ENCODE measurements at regions not wholly inside any gene's neighbourhood (a gene's known extent, or its start where the extent isn't known, plus 50 kb on each side); places are given as distances from the start of the nearest gene placed in this dataset.

- H3K9me3 ChIP-seq (ENCODE audit: control insufficient read depth, insufficient read depth, low read length) = peaks cover 6% of the 10 kb centered on the region
- peaks cover 17% of the 10 kb centered on the region for H3K27me3 ChIP-seq (ENCODE audit: control insufficient read depth, insufficient read depth, low read length)
- ATAC-seq (ENCODE audit: low read depth) (no peak), DNase-seq (no peak)
- no peak overlapping the region for H3K9ac ChIP-seq (ENCODE audit: low read depth, low read length)
- H2BK20ac ChIP-seq (ENCODE audit: low read depth, low read length) = no peak overlapping the region
- H4K5ac ChIP-seq (ENCODE audit: low read depth, low read length) = no peak overlapping the region
- H3K18ac ChIP-seq (ENCODE audit: low read depth, low read length) = no peak overlapping the region
- H3K14ac ChIP-seq (replicated peaks; ENCODE audit: low read depth, low read length) = no peak overlapping the region
- H3K4me3 ChIP-seq (ENCODE audit: insufficient read depth, low read depth, low read length) = no peak overlapping the region
- in situ Hi-C loops (cut with MboI; ENCODE audit: low sequenced_read_pairs) = no loop called here
- intact Hi-C loops (cut with micrococcal nuclease) = no loop called here
- no peak overlapping the region for H4K8ac ChIP-seq (ENCODE audit: low read depth in 2 of 2, low read length in 2 of 2)
- dilution Hi-C loops (cut with HindIII; ENCODE audit: low sequenced_read_pairs, unreplicated experiment) = no loop called here
- ChIA-PET POLR2A (ENCODE audit: unreplicated experiment) (no interaction called here), CTCF (no interaction called here)
- no peak overlapping the region for H2AK9ac ChIP-seq (replicated peaks; ENCODE audit: low read depth, low read length, poor library complexity)
- no peak overlapping the region for H2AFZ ChIP-seq (replicated peaks; ENCODE audit: low read length, poor library complexity)
- no TSS peak for BruUV-seq (replicated peaks)
- no peak for TF ChIP-seq CTCF (conservative IDR thresholded peaks at IDR 0.05; ENCODE audit: low read depth, low read length)
- TF ChIP-seq BHLHE40 (IDR thresholded peaks at IDR 0.05; ENCODE audit: low read depth, low read length) = no peak
- no peak for TF ChIP-seq MXI1 (IDR thresholded peaks at IDR 0.05; ENCODE audit: borderline replicate concordance, low read depth, low read length)
- TF ChIP-seq MAFK (IDR thresholded peaks at IDR 0.05; ENCODE audit: low read depth, low read length) = no peak
- TF ChIP-seq CHD1 (IDR thresholded peaks at IDR 0.05; ENCODE audit: low read depth, low read length) = no peak
- no peak for TF ChIP-seq RFX5 (IDR thresholded peaks at IDR 0.05; ENCODE audit: low read depth, low read length)
- TF ChIP-seq SMC3 (IDR thresholded peaks at IDR 0.05; ENCODE audit: low read depth, low read length) = no peak
- TF ChIP-seq FOS (IDR thresholded peaks at IDR 0.05; ENCODE audit: low read depth, low read length) = no peak
- TF ChIP-seq CEBPB (IDR thresholded peaks at IDR 0.05; ENCODE audit: low read depth, low read length) = no peak
- no peak for TF ChIP-seq MAZ (IDR thresholded peaks at IDR 0.05; ENCODE audit: borderline replicate concordance, low read depth, low read length)
- TF ChIP-seq, protein P1, sequence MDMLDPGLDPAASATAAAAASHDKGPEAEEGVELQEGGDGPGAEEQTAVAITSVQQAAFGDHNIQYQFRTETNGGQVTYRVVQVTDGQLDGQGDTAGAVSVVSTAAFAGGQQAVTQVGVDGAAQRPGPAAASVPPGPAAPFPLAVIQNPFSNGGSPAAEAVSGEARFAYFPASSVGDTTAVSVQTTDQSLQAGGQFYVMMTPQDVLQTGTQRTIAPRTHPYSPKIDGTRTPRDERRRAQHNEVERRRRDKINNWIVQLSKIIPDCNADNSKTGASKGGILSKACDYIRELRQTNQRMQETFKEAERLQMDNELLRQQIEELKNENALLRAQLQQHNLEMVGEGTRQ (IDR thresholded peaks at IDR 0.05; ENCODE audit: low read depth, low read length) = no peak
- no peak for TF ChIP-seq RAD21 (IDR thresholded peaks at IDR 0.05; ENCODE audit: low read length)
- no peak for TF ChIP-seq ELK1 (IDR thresholded peaks at IDR 0.05; ENCODE audit: borderline replicate concordance, low read depth, low read length)
- no peak for TF ChIP-seq NFE2L2 (IDR thresholded peaks at IDR 0.05; ENCODE audit: low read depth, low read length)
- H3K27ac ChIP-seq (ENCODE audit: insufficient read depth, low read length) = no peak overlapping the region
- H3K36me3 ChIP-seq (ENCODE audit: control insufficient read depth, insufficient read depth, low read length) = no peaks in the 10 kb centered on the region
- H4K20me1 ChIP-seq (ENCODE audit: insufficient read depth, low read length) = no peaks in the 10 kb centered on the region
- no peak overlapping the region for H2BK5ac ChIP-seq (ENCODE audit: low read depth, low read length, poor library complexity, severe bottlenecking)
- WGBS, 2 experiments (ENCODE audit: extremely low coverage in 2 of 2, insufficient read length in 1 of 2) = 81% methylated on average over 13 of the region's 23 CpGs; no CpG with 5 or more reads in 1 of the 2 experiments
- H3K79me1 ChIP-seq (ENCODE audit: low read depth in 1 of 2, low read length in 2 of 2) = no peaks in the 10 kb centered on the region
- no peaks in the 10 kb centered on the region for H3K9me1 ChIP-seq (ENCODE audit: insufficient read depth, low read length)
- H4K91ac ChIP-seq (ENCODE audit: insufficient read depth, low read depth, low read length) = no peak overlapping the region
- H3K4ac ChIP-seq (ENCODE audit: low read depth, low read length) = no peak overlapping the region
- no peak overlapping the region for H2AK5ac ChIP-seq (ENCODE audit: low read depth, low read length)
- no peak overlapping the region for H3K23ac ChIP-seq (ENCODE audit: low read depth, low read length)
- no peak overlapping the region for H2BK15ac ChIP-seq (ENCODE audit: low read depth, low read length)
- H2BK120ac ChIP-seq (ENCODE audit: low read depth, low read length) = no peak overlapping the region
- no peaks in the 10 kb centered on the region for H3K4me1 ChIP-seq (ENCODE audit: control insufficient read depth, insufficient read depth, low read length)
- no peak overlapping the region for H3K4me2 ChIP-seq (ENCODE audit: low read depth, low read length)
- no peak overlapping the region for H3K56ac ChIP-seq (ENCODE audit: extremely low read depth, insufficient read depth, low read length)
Observed at GRCh38 chr14:101367421-101368261, 193.7 kb upstream of the DIO3 start.
